SK-N-SH treated with all-trans-retinoic acid at 6 μM for 48 hours (cell line): ENCODE measurements at regions not wholly inside any gene's neighbourhood (a gene's known extent, or its start where the extent isn't known, plus 50 kb on each side); places are given as distances from the start of the nearest gene placed in this dataset.

Experiments
- ATAC-seq: fragments of 200-7000 bp; cut with Tn5 transposase; 3 replicates; pipeline ENCODE4 v1.9.1; 2020; ENCODE audit warnings: mild to moderate bottlenecking, moderate library complexity
- ARNTL ChIP-seq: fragments of 450-650 bp; formaldehyde crosslinking; IDR thresholded peaks from 2 replicates; pipeline ENCODE4 v1.5.0; 2020; ENCODE audit warnings: low read depth, mild to moderate bottlenecking, moderate library complexity, borderline replicate concordance
- BACH2 ChIP-seq: fragments of 250-450 bp; sonication (Bioruptor Pico); IDR thresholded peaks from 2 replicates; pipeline ENCODE4 v1.9.0; 2021; ENCODE audit warnings: mild to moderate bottlenecking, borderline replicate concordance
- CREB5 ChIP-seq: fragments of 250-450 bp; sonication (Bioruptor Pico); IDR thresholded peaks from 2 replicates; pipeline ENCODE4 v1.5.1; 2020; ENCODE audit warnings: low read depth, mild to moderate bottlenecking, moderate library complexity
- CSDC2 ChIP-seq: fragments of 250-450 bp; sonication (Bioruptor Pico); IDR thresholded peaks from 2 replicates; pipeline ENCODE4 v1.5.0; 2020; ENCODE audit warnings: mild to moderate bottlenecking, moderate library complexity
- GLIS3 ChIP-seq: fragments of 250-450 bp; sonication (Bioruptor Pico); IDR thresholded peaks from 2 replicates; pipeline ENCODE4 v1.5.0; 2020; ENCODE audit warnings: mild to moderate bottlenecking, moderate library complexity
- OSR1 ChIP-seq: fragments of 250-450 bp; sonication (Bioruptor Pico); IDR thresholded peaks from 2 replicates; pipeline ENCODE4 v1.8.0; 2022; ENCODE audit warnings: moderate library complexity, mild to moderate bottlenecking, inconsistent platforms
- POU6F1 ChIP-seq: fragments of 250-450 bp; sonication (Bioruptor Pico); IDR thresholded peaks from 2 replicates; pipeline ENCODE4 v1.8.0; 2021; ENCODE audit warnings: low read depth, mild to moderate bottlenecking, moderate library complexity, borderline replicate concordance
- PPARA ChIP-seq: fragments of 250-450 bp; sonication (Bioruptor Pico); IDR thresholded peaks from 2 replicates; pipeline ENCODE4 v1.5.0; 2020; ENCODE audit warnings: mild to moderate bottlenecking, borderline replicate concordance
- RARB ChIP-seq: fragments of 250-450 bp; sonication (Bioruptor Pico); IDR thresholded peaks from 2 replicates; pipeline ENCODE4 v1.8.0; 2021; ENCODE audit warnings: mild to moderate bottlenecking, moderate library complexity
- SNAI2 ChIP-seq: fragments of 250-450 bp; sonication (Bioruptor Pico); IDR thresholded peaks from 2 replicates; pipeline ENCODE4 v1.5.0; 2020; ENCODE audit warnings: mild to moderate bottlenecking, moderate library complexity
- TCF4 ChIP-seq: fragments of 250-450 bp; sonication (Bioruptor Pico); IDR thresholded peaks from 2 replicates; pipeline ENCODE4 v1.8.0; 2021; ENCODE audit warnings: mild to moderate bottlenecking, moderate library complexity, borderline replicate concordance
- ZC3H10 ChIP-seq: fragments of 250-450 bp; sonication (Bioruptor Pico); IDR thresholded peaks from 2 replicates; pipeline ENCODE4 v1.5.1; 2021; ENCODE audit warnings: mild to moderate bottlenecking, moderate library complexity
- ZFP3 ChIP-seq: fragments of 250-450 bp; sonication (Bioruptor Pico); IDR thresholded peaks from 2 replicates; pipeline ENCODE4 v1.5.0; 2020; ENCODE audit warnings: mild to moderate bottlenecking, moderate library complexity
- ZFP30 ChIP-seq: fragments of 450-650 bp; formaldehyde crosslinking; IDR thresholded peaks from 2 replicates; pipeline ENCODE4 v1.5.0; 2022; ENCODE audit warnings: mild to moderate bottlenecking, moderate library complexity
- ZNF565 ChIP-seq: fragments of 450-650 bp; formaldehyde crosslinking; conservative IDR thresholded peaks from 2 replicates; pipeline ENCODE4 v1.5.0; 2020; ENCODE audit warnings: low read depth, mild to moderate bottlenecking, moderate library complexity
- ZNF70 ChIP-seq: fragments of 450-650 bp; formaldehyde crosslinking; IDR thresholded peaks from 2 replicates; pipeline ENCODE4 v1.5.0; 2020; ENCODE audit warnings: mild to moderate bottlenecking, moderate library complexity
- ZNF8 ChIP-seq: fragments of 450-650 bp; formaldehyde crosslinking; IDR thresholded peaks from 2 replicates; pipeline ENCODE4 v1.5.0; 2020; ENCODE audit warnings: mild to moderate bottlenecking, moderate library complexity
- TF ChIP-seq, protein P1 (sequence below): fragments of 250-450 bp; sonication (Bioruptor Pico); IDR thresholded peaks from 2 replicates; pipeline ENCODE4 v1.5.0; 2020; ENCODE audit warnings: mild to moderate bottlenecking, moderate library complexity
- TF ChIP-seq, protein P2 (sequence below): fragments of 250-450 bp; sonication (Bioruptor Pico); IDR thresholded peaks from 2 replicates; pipeline ENCODE4 v1.8.0; 2020; ENCODE audit warnings: mild to moderate bottlenecking, moderate library complexity, borderline replicate concordance
- TF ChIP-seq, protein P3 (sequence below): fragments of 250-450 bp; sonication (Bioruptor Pico); IDR thresholded peaks from 2 replicates; pipeline ENCODE4 v1.5.1; 2021; ENCODE audit warnings: mild to moderate bottlenecking, moderate library complexity

DNA sequence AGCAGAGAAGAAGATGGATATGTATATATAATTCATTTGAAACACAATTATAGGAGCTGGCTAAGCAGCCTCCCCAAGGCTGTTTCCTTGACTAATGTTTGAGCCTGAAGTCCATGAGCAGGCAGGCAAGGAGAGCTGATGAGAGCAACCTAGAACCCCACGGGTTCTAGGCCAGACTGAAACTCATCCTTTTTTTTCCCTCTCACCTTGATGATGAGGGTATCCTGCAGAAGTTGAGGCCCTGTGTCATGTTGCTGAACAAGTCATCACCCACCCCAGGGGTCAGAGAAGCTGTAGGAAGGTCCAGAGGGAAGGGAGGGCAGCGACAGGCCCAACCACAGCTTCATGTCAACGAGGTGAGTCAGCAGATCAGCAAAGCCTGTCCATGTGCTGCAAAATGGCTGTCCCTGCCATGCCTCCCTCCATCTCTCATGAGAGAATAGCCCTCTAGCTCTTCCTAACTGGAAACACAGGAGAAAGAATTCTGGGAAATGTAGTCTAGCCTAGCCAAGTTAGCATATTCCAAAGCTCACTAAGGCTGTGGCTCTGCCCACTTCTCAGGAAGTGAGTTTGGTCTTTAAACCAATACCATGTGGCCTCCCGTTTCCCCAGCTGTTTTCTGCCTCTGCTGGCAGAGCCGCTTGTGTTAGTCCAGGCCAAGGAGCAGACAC lies 91.3 kb upstream of the DTNBP1 start:
- ATAC-seq = no peak
- TF ChIP-seq RARB (CRISPR knock-in tag) (no peak), ARNTL (CRISPR knock-in tag) (no peak), OSR1 (CRISPR knock-in tag) (no peak), PPARA (CRISPR knock-in tag) (no peak), BACH2 (CRISPR knock-in tag) (no peak), ZNF70 (CRISPR knock-in tag) (no peak), POU6F1 (CRISPR knock-in tag) (no peak), SNAI2 (CRISPR knock-in tag) (no peak), GLIS3 (CRISPR knock-in tag) (no peak)
- TF ChIP-seq, all 23 proteins: peak for 0

DNA sequence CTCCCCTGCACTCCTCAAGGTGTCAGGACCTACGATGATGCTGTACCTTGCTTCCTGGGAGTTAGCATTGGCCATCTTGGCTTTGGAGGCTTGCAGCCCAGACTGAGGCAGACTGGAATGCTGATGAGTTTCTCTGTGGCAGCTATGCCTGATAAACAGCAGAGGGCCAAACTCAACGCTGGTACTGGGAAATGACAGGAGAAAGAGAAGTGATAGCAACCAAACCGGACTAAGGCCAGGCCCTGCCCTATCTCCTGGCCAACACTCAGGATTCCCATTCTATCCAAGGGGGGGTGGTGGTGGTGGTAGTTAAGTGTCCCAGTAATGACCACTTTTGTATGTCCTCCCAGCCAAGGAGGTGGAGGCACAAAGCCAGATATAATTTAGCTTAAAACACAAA lies 90.0 kb upstream of the DTNBP1 start:
- no peak for TF ChIP-seq ZFP30
- TF ChIP-seq ARNTL (CRISPR knock-in tag) = no peak
- TF ChIP-seq, protein P1, sequence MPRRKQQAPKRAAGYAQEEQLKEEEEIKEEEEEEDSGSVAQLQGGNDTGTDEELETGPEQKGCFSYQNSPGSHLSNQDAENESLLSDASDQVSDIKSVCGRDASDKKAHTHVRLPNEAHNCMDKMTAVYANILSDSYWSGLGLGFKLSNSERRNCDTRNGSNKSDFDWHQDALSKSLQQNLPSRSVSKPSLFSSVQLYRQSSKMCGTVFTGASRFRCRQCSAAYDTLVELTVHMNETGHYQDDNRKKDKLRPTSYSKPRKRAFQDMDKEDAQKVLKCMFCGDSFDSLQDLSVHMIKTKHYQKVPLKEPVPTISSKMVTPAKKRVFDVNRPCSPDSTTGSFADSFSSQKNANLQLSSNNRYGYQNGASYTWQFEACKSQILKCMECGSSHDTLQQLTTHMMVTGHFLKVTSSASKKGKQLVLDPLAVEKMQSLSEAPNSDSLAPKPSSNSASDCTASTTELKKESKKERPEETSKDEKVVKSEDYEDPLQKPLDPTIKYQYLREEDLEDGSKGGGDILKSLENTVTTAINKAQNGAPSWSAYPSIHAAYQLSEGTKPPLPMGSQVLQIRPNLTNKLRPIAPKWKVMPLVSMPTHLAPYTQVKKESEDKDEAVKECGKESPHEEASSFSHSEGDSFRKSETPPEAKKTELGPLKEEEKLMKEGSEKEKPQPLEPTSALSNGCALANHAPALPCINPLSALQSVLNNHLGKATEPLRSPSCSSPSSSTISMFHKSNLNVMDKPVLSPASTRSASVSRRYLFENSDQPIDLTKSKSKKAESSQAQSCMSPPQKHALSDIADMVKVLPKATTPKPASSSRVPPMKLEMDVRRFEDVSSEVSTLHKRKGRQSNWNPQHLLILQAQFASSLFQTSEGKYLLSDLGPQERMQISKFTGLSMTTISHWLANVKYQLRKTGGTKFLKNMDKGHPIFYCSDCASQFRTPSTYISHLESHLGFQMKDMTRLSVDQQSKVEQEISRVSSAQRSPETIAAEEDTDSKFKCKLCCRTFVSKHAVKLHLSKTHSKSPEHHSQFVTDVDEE (CRISPR knock-in tag) = no peak
- no peak for TF ChIP-seq ZFP3 (CRISPR knock-in tag)
- TF ChIP-seq, protein P2, sequence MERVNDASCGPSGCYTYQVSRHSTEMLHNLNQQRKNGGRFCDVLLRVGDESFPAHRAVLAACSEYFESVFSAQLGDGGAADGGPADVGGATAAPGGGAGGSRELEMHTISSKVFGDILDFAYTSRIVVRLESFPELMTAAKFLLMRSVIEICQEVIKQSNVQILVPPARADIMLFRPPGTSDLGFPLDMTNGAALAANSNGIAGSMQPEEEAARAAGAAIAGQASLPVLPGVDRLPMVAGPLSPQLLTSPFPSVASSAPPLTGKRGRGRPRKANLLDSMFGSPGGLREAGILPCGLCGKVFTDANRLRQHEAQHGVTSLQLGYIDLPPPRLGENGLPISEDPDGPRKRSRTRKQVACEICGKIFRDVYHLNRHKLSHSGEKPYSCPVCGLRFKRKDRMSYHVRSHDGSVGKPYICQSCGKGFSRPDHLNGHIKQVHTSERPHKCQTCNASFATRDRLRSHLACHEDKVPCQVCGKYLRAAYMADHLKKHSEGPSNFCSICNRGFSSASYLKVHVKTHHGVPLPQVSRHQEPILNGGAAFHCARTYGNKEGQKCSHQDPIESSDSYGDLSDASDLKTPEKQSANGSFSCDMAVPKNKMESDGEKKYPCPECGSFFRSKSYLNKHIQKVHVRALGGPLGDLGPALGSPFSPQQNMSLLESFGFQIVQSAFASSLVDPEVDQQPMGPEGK = no peak
- TF ChIP-seq ZNF70 (CRISPR knock-in tag) = no peak
- no peak for TF ChIP-seq TCF4
- TF ChIP-seq SNAI2 (CRISPR knock-in tag) = no peak
- TF ChIP-seq ZNF8 (CRISPR knock-in tag) = no peak
- TF ChIP-seq ZNF565 (CRISPR knock-in tag) = no peak
- no peak for TF ChIP-seq PPARA (CRISPR knock-in tag)
- TF ChIP-seq, protein P3, sequence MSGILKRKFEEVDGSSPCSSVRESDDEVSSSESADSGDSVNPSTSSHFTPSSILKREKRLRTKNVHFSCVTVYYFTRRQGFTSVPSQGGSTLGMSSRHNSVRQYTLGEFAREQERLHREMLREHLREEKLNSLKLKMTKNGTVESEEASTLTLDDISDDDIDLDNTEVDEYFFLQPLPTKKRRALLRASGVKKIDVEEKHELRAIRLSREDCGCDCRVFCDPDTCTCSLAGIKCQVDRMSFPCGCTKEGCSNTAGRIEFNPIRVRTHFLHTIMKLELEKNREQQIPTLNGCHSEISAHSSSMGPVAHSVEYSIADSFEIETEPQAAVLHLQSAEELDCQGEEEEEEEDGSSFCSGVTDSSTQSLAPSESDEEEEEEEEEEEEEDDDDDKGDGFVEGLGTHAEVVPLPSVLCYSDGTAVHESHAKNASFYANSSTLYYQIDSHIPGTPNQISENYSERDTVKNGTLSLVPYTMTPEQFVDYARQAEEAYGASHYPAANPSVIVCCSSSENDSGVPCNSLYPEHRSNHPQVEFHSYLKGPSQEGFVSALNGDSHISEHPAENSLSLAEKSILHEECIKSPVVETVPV (CRISPR knock-in tag) = no peak
- no peak for TF ChIP-seq GLIS3 (CRISPR knock-in tag)
- no peak for TF ChIP-seq CREB5 (CRISPR knock-in tag)
- no peak for TF ChIP-seq ZC3H10 (CRISPR knock-in tag)
- TF ChIP-seq CSDC2 = no peak
- no peak for TF ChIP-seq RARB (CRISPR knock-in tag)
- TF ChIP-seq, all 23 proteins: peak for 0
- no peak for ATAC-seq

GRCh38 chr6:15751721-15752350 lies 89.0 kb upstream of the DTNBP1 start:
- no peak for TF ChIP-seq GLIS3 (CRISPR knock-in tag)
- no peak for TF ChIP-seq ZFP30
- TF ChIP-seq BACH2 (CRISPR knock-in tag) = no peak
- no peak for TF ChIP-seq RARB (CRISPR knock-in tag)
- TF ChIP-seq ZNF8 (CRISPR knock-in tag) = no peak
- ATAC-seq = no peak
